NCI-H2227 (cell line): ENCODE measurements at regions not wholly inside any gene's neighbourhood (a gene's known extent, or its start where the extent isn't known, plus 50 kb on each side); places are given as distances from the start of the nearest gene placed in this dataset.

Experiments
- DNase-seq: peaks from one replicate; lab custom pipeline; 2025; ENCODE audit not compliant: unreplicated experiment; lab: John Stamatoyannopoulos, UW

DNA sequence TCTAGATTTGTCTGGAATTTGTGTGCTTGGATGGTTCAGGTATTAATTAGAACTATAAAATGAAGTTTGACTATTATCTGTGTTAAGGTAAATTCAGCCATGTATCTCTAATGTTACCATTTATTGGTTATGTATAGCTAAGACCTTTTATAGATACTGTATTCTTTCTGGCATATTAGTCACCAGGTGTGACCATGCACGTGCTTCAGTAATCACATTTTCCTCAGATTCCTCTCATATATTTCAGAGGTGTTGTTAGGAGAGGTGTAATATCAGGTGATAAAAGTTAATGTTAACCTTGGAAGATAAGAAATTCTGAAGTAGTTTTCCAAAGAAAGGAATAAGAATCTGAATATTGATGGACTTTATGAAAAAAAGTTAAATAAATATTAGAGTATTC is 194.5 kb upstream of the KHDRBS2 start:
- no peak for DNase-seq

- no peak for DNase-seq
These were observed 193.7 kb upstream of the KHDRBS2 start for GRCh38 chr6:62479697-62480220.

DNA sequence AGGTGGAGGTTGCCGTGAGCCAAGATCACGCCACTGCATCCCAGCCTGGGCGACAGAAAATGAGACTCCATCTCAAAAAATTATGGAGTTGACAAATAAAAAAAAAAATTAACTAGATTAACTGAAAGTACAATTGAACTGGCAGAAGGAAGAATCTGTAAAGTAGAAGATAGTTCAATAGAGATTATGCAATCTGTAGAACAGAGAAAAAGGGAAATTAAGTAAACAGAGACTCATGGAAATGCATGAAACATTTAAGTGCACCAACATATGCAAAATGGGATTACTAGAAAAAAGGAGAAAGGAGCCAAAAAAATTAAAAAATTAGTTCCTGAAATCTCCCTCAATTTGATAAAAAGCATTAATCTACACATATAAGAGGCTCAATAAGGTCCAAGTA is 188.8 kb upstream of the KHDRBS2 start:
- no peak for DNase-seq

DNA sequence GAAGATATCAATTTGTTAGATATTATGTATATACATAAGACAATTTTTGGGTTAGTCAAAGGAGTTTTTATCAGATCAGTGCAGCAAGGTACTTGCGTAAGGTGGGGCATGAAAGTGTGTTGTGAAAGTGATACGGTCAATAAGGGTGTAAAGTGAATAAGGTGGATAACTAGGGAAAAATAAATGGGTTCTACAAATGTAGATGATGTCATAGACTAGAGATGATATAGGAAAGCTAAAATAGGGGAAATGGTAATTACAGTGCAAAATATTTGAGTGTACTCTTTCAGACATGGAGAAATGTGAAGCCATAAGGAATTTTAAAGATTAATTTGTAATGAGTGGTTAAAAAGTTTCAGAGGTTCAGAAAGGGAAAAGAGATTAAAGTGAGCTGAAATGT is 180.6 kb upstream of the KHDRBS2 start:
- DNase-seq = no peak

DNA sequence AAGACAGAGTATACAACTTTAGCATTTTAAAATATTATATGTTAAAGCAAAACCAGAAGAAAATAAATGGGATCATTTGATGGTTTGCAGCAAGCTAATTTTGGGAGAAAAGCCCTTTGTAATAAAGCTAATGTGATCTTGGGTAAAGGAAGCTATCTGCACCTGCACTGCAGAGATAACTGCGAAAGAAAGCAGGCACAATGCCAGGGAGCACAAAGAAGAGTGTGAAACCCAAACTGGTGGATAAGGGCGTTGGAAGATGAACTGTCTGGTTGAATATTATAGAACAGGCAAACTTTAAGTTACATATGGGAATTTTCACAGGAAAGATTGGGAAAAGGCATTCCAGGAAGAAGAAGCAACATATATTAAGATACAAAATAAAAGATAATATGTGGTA is 179.2 kb upstream of the KHDRBS2 start:
- no peak for DNase-seq

DNA sequence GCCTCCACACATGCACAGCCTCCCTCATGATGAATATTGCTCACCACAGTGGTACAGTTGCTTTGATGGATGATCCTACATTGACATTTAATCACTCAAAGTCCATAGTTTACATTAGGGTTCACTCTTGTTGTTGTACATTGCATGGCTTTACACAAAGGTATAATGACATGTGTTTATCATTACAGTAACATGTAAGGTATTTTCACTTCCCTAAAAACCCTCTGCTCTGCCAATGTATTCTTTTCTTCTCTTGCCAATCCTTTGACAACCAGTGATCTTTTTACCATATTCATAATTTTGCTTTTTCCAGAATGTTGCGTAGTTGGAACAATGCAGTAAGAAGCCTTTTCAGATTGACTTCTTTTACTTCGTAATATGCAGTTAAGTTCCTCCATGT is 166.6 kb upstream of the KHDRBS2 start:
- no peak for DNase-seq

DNA sequence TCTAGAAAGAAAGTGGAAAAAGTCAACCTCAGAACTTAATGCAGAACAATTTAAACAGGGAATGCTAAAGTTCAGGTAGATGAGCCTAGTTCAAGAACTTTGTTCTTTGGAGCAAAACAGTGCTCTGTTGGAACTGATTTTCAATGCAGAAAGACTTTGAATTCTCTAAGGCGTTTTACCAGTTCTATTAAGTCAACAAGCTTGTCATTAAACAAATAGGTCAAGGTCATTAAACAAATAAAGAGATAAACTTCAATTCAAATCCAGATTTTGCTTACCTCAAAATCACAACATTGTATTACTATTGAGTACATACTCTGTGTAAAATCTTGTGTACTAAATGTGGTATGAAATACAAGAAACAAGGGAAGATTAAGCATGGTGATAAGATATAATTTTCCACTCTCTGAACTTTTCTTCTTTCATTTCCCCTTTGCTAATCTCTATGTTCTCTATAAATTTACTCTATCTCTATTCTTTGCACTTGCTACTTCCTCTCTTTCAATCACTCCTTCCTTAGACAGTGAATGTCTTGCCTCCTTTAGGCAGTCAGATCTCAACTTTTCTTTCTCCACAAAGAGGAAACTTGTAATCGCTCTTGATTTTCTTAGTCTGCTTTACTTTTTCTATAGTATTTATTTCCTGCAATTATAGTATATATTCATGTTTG is 160.8 kb upstream of the KHDRBS2 start:
- DNase-seq = no peak

DNA sequence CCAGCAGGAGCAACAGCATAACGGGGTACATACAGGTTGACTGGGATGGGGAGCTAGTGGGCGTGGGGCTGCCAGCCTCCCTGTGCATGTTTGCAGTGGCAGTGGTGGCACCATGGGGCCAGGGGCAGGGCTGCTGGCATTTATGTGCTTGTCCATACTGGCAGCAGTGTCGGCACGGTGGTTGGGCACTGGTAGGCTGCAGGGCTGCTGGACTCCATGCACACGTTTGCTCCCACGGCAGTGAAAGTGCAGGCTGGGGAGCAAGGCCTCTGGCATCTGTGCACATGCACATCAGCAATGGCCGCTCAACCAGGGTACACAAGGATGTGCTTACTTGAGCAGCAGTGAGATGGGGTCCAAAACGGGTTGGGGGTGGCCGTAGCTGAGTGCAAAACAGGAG is 159.5 kb upstream of the KHDRBS2 start:
- DNase-seq = no peak

DNA sequence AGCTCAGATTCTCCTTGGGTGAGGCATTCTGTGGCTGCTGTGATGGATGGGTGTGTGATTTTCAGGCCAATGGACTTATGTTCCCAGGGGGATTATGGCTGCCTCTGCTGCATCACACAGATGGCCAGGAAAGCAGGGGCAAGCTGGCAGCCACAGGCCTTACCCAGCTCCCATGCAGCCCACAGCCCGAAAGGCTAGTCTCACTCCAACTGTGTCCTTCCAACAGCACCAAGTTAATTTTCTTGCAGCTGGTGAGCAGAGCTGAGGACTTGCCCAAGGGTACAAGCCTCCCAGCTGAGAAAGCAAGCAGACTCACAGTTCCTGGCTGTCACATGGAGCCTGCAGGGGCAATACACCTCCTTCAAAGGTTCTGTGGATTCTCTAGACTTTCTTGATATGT is 155.2 kb upstream of the KHDRBS2 start:
- DNase-seq = no peak

GRCh38 chr6:62429781-62430180 is 143.8 kb upstream of the KHDRBS2 start:
- no peak for DNase-seq

DNA sequence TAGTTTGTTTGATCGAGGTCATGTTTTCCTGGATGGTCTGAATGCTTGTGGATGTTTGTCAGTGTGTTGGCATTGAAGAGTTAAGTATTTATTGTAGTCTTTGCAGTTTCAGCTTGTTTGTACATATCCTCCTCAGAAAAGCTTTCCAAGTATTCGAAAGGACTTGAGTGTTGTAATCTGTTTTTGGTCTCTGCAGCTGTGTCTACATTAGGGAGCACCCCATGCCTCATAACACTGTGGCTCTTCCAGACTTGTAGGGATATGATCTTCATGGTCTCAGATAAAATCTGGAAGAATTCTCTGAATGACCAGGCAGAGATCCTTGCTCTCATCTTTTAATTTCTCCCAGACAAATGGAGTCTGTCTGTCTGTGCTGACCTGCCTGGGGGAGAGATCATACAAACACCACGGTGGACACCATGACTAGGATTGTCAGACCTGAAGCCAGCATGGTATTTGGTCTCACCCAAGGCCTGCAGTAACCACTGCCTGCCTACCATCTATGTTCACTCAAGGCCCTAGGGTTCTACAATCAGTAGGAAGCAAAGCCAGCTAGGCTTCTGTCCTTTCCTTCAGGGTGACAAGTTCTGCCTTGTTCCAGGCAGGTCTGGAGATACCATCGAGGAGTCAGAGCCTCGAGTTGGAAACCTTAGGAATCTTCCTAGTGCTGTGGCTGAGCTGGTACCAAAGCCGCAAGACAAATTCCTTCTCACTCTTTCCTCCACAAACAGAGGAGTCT is 114.7 kb upstream of the KHDRBS2 start:
- DNase-seq = no peak

DNA sequence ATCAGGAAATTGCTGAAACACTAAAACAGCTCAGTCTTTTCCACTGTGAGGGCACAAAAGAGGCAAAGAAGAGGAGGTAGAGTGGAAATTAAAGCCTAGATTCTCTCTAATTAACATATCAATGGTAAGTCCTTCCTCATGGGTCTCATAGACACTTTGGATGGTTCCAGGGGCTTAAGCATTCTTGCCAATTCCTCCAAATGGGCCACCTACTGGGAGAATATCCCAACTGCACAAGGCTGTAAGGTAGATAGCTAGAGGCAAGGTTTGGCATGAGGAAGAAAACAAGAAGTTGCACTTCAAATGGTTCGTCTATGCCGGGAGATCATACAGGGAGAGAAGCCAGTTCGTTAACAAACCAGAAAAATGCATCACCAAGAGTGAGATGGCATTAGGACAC is 107.6 kb upstream of the KHDRBS2 start:
- no peak for DNase-seq

- DNase-seq = peak; percentile 8
These were observed 106.3 kb upstream of the KHDRBS2 start for GRCh38 chr6:62392291-62392690.

DNA sequence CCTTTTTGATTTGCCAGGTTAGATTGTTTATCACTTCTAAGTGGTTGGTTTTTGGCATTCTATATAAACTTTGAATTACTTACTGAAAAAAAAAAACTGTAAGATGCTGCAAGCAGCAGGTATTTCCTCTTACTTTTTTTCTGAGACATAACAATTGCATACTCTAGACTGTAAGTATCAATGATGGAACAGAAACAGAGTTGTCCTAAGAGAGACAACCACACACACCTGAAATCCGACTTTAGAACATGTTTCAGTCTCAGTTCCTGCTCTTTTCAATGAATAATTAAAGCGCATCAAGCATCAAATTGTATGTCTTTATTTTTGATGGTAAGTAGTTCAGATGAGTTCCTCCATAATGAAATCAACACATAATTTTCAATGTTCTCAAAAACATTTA is 105.3 kb upstream of the KHDRBS2 start:
- DNase-seq = no peak

DNA sequence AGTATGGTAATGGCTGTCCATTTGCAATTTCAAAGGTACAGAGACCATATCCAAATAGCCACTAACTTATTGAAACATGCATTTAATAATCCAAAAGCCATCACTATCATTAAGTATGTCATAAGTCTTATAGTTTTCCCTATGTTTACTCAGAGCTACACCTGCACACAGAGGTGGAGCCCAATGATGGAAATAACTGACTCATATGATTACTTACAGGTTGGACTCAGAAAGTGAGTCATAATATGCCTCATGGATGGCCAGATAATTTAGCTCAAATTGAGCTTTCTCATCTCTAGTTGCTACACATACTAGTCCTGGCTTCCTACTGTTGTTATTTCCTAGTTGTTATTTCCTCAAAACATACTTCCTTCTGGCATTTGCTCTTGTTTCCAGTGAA is 104.4 kb upstream of the KHDRBS2 start:
- no peak for DNase-seq

- DNase-seq = peak; percentile 5
These were observed 85.6 kb upstream of the KHDRBS2 start for GRCh38 chr6:62371453-62372210.

GRCh38 chr6:62367601-62368000 is 81.6 kb upstream of the KHDRBS2 start:
- DNase-seq = no peak

DNA sequence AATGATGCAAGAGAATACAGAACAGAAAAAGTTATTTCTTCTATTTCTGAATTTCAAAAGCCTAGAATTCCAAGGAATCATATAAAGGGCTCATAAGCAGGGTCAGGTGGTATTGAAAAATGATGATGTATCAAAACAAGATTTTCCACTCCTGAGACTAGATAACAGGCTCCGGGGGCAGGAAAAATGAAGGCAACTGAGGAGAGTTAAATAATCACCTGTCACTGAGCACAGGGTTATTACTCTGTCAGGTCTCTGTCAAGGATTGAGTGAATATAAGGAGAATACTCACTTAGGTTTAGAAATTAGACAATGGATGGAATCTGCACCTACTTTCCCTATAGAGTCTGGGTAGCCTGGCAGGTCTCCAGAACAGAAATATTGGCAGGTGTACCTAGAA is 76.1 kb upstream of the KHDRBS2 start:
- no peak for DNase-seq

DNA sequence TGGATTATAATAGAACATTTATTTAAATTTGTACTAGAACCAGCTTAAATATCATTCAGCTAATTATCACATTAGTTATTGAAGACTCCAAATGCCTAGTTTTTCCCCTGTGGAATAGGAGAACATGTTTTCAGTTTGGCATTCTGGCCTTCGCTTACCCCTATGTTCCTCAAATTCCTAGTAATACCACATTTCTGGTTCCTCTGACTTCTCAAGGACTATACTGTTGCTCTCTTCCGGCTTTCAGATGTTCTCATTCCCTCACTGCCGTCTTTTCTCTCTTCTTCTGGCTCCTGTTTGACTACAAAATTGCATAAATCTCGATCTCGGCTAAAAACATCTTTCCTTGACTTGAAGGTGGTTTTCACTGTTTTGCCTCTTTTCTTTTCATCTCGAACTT is 71.8 kb upstream of the KHDRBS2 start:
- no peak for DNase-seq

DNA sequence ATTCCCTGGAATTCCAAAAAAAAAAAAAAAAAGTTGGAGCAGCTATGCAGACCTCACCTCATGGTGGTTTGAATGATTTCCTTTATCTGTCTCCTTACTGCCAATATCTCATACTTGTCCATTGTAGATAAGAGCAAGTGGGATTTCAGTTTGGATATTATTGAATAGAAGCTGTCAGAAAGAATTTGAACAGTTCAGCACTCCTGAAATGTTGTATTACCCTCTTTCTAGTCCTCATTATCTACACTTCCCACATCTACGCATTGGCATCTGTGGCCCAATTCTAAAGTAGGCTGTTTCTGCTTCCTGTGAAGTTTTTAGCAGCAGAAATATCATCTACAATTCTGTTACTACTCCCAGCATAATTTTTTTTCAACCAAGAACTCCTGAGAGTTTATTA is 68.2 kb upstream of the KHDRBS2 start:
- no peak for DNase-seq

DNA sequence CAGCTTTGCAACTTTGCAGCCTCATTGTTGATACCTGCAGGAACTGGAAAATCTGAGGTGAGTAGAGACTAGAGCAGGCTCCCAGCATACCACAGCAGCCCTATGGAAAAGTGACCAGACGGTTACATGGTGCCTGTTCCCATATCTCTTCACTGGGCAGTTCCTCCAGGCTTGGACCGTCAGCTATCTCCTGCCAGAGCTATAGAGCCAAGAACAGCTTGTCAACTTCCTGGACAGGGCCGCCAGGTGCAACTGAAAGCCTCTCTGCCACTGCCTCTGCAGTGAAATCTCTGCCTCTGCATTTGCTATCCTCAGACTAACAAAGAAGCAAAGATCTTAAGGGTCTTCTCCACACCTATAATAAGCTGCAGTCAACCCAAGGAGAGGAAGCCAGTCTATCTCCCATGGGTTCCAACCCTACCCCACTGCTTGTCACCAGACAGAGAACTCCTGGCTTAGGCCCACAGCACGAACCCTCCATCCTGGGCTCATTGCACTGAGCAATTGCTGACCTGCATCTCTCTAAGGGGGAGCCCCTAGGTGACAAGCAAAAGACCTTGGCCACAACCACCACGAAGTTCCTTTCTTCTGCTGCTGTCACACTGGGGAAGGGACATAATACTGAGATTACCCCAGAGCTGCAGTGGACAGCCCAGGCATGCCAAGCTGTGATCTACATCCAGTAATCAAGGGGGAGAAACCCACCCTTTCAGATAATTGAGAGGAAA is 60.1 kb upstream of the KHDRBS2 start:
- DNase-seq = no peak
